ENCODE measurements at regions not wholly inside any gene's neighbourhood (a gene's known extent, or its start where the extent isn't known, plus 50 kb on each side); places are given as distances from the start of the nearest gene placed in this dataset.

DNA sequence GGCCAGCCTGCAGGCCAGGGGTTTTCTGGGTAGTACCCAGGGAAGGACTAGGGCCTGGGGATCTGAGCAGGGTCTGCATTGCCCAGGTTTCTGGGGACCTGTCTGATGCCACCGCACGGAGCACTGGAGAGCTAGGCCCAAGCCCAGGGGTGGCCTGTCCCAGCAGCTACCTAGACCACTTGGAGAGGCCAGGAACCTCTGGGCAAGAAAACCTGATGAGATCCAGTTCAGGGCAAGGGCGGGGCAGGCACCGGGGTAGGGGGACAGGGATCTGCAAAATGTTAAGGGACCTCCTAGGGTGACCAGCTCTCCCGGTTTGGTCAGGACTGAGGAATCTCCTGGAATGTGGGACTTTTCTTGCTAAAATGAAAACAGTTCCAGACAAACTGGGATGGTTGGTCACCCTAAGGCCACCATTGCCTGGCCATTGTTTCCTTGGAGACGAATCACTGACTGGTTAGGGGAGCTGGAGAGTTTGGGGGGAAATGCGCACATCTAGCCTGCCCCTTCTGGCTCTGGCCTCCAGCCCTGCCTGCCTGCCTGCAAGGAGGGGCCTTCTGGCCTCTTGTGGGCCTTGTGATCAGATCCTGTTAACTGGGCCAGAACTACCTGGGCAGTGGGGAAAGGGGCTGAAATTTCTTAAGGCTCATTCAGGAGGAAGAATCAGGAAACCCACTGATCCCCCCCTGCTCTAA lies 117.4 kb upstream of the TLE3 start:
- Histone ChIP-seq H3K9me2 (ENCODE audit: insufficient read depth, low read length) (no peaks in the 10 kb centered on the region), H3K9ac (ENCODE audit: low read length) (no peak overlapping the region), H3K9me3 (ENCODE audit: low read length) (no peaks in the 10 kb centered on the region), H3K4me2 (ENCODE audit: low read length) (no peak overlapping the region), H3K79me2 (replicated peaks; ENCODE audit: insufficient read depth, low read length) (no peaks in the 10 kb centered on the region), H3K27me3 (ENCODE audit: insufficient read depth, low read depth, low read length) (no peaks in the 10 kb centered on the region), H3K27ac (ENCODE audit: low read length) (no peak overlapping the region), H2AFZ (ENCODE audit: low read depth, low read length) (no peak overlapping the region), H3K36me3 (ENCODE audit: insufficient read depth, low read length) (no peaks in the 10 kb centered on the region), H4K20me1 (ENCODE audit: insufficient read depth) (no peaks in the 10 kb centered on the region), H3F3A (ENCODE audit: insufficient read depth, low read length, poor library complexity, severe bottlenecking) (no peaks in the 10 kb centered on the region), H3K4me3 (ENCODE audit: low read length) (no peak overlapping the region)
- no peak for TF ChIP-seq POLR2AphosphoS5 (IDR thresholded peaks at IDR 0.05)
- TF ChIP-seq, protein P1, sequence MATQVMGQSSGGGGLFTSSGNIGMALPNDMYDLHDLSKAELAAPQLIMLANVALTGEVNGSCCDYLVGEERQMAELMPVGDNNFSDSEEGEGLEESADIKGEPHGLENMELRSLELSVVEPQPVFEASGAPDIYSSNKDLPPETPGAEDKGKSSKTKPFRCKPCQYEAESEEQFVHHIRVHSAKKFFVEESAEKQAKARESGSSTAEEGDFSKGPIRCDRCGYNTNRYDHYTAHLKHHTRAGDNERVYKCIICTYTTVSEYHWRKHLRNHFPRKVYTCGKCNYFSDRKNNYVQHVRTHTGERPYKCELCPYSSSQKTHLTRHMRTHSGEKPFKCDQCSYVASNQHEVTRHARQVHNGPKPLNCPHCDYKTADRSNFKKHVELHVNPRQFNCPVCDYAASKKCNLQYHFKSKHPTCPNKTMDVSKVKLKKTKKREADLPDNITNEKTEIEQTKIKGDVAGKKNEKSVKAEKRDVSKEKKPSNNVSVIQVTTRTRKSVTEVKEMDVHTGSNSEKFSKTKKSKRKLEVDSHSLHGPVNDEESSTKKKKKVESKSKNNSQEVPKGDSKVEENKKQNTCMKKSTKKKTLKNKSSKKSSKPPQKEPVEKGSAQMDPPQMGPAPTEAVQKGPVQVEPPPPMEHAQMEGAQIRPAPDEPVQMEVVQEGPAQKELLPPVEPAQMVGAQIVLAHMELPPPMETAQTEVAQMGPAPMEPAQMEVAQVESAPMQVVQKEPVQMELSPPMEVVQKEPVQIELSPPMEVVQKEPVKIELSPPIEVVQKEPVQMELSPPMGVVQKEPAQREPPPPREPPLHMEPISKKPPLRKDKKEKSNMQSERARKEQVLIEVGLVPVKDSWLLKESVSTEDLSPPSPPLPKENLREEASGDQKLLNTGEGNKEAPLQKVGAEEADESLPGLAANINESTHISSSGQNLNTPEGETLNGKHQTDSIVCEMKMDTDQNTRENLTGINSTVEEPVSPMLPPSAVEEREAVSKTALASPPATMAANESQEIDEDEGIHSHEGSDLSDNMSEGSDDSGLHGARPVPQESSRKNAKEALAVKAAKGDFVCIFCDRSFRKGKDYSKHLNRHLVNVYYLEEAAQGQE (IDR thresholded peaks at IDR 0.05; ENCODE audit: borderline replicate concordance): no peak
- no peak for TF ChIP-seq RAD21 (conservative IDR thresholded peaks at IDR 0.05)
- TF ChIP-seq EZH2 (IDR thresholded peaks at IDR 0.05; ENCODE audit: borderline replicate concordance, insufficient read depth, low read length, poor library complexity, severe bottlenecking): no peak
- no peak for TF ChIP-seq CTCF (IDR thresholded peaks at IDR 0.05; ENCODE audit: poor library complexity, severe bottlenecking)
- no peak for TF ChIP-seq EP300 (conservative IDR thresholded peaks at IDR 0.05; ENCODE audit: poor library complexity, severe bottlenecking)

- no peaks in the 10 kb centered on the region for H3K27me3 ChIP-seq (ENCODE audit: insufficient read depth, low read depth, low read length)
Observed at GRCh38 chr15:70214276-70214675, 116.6 kb upstream of the TLE3 start.

More at GRCh38 chr15:70214276-70214675, 116.6 kb upstream of the TLE3 start:
- no peaks in the 10 kb centered on the region for H3K36me3 ChIP-seq (ENCODE audit: insufficient read depth, low read length)
- no peak overlapping the region for H3K27ac ChIP-seq (ENCODE audit: low read length)
- no peaks in the 10 kb centered on the region for H3F3A ChIP-seq (ENCODE audit: insufficient read depth, low read length, poor library complexity, severe bottlenecking)
- no peak overlapping the region for H3K4me3 ChIP-seq (ENCODE audit: low read length)
- H2AFZ ChIP-seq (ENCODE audit: low read depth, low read length): no peak overlapping the region
- H3K4me2 ChIP-seq (ENCODE audit: low read length): no peak overlapping the region
- TF ChIP-seq CTCF (IDR thresholded peaks at IDR 0.05; ENCODE audit: poor library complexity, severe bottlenecking) (no peak), MXI1 (conservative IDR thresholded peaks at IDR 0.05; ENCODE audit: poor library complexity, severe bottlenecking) (no peak), SMC3 (conservative IDR thresholded peaks at IDR 0.05; ENCODE audit: poor library complexity) (no peak), EZH2 (IDR thresholded peaks at IDR 0.05; ENCODE audit: borderline replicate concordance, insufficient read depth, low read length, poor library complexity, severe bottlenecking) (no peak), EP300 (conservative IDR thresholded peaks at IDR 0.05; ENCODE audit: poor library complexity, severe bottlenecking) (no peak), TAF1 (IDR thresholded peaks at IDR 0.05; ENCODE audit: low read depth) (no peak), POLR2AphosphoS5 (IDR thresholded peaks at IDR 0.05) (no peak), RAD21 (conservative IDR thresholded peaks at IDR 0.05) (no peak)
- TF ChIP-seq, protein P1 (IDR thresholded peaks at IDR 0.05; ENCODE audit: borderline replicate concordance): no peak
- H3K9ac ChIP-seq (ENCODE audit: low read length): no peak overlapping the region
- H3K9me3 ChIP-seq (ENCODE audit: low read length): no peaks in the 10 kb centered on the region
- H3K79me2 ChIP-seq (replicated peaks; ENCODE audit: insufficient read depth, low read length): no peaks in the 10 kb centered on the region
- no peaks in the 10 kb centered on the region for H3K9me2 ChIP-seq (ENCODE audit: insufficient read depth, low read length)
- H4K20me1 ChIP-seq (ENCODE audit: insufficient read depth): no peaks in the 10 kb centered on the region

Data from neural cell (in vitro differentiated cells).